GM12801 (cell line): ENCODE measurements at regions not wholly inside any gene's neighbourhood (a gene's known extent, or its start where the extent isn't known, plus 50 kb on each side); places are given as distances from the start of the nearest gene placed in this dataset.

ENCODE experiments used
- TF ChIP-seq, protein P1 (sequence below): IDR thresholded peaks from one replicate; pipeline ENCODE4 v1.5.1; 2011; ENCODE audit warnings: control low read depth; ENCODE audit not compliant: insufficient read length; ENCODE audit errors: extremely low read depth

- TF ChIP-seq, protein P1, sequence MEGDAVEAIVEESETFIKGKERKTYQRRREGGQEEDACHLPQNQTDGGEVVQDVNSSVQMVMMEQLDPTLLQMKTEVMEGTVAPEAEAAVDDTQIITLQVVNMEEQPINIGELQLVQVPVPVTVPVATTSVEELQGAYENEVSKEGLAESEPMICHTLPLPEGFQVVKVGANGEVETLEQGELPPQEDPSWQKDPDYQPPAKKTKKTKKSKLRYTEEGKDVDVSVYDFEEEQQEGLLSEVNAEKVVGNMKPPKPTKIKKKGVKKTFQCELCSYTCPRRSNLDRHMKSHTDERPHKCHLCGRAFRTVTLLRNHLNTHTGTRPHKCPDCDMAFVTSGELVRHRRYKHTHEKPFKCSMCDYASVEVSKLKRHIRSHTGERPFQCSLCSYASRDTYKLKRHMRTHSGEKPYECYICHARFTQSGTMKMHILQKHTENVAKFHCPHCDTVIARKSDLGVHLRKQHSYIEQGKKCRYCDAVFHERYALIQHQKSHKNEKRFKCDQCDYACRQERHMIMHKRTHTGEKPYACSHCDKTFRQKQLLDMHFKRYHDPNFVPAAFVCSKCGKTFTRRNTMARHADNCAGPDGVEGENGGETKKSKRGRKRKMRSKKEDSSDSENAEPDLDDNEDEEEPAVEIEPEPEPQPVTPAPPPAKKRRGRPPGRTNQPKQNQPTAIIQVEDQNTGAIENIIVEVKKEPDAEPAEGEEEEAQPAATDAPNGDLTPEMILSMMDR, result no peak
These were observed 324.3 kb upstream of the POU3F1 start for GRCh38 chr1:38370716-38371504.

GRCh38 chr1:38365242-38365641, 318.6 kb upstream of the POU3F1 start:
- TF ChIP-seq, protein P1, result no peak

DNA sequence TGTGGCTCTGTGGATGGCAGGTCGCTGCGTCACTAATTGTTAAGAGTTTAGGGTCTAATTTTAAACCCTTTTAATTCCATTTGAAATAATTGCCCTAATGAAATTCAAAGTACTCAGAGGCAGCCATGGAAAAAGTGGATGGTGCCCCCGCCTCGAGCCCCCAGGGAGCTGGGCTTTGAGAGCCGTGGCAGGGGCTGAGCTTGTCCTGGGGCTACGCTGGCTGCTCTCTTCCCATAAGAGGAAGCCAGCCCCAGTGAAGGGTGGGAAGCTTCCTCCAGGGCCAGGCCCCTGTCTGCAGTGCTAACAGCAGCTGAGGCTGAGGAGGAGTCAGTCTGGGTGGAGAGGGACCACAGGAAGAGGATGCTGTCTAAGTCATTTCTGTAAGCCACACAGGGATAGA, 315.0 kb upstream of the POU3F1 start:
- TF ChIP-seq, protein P1, result no peak

DNA sequence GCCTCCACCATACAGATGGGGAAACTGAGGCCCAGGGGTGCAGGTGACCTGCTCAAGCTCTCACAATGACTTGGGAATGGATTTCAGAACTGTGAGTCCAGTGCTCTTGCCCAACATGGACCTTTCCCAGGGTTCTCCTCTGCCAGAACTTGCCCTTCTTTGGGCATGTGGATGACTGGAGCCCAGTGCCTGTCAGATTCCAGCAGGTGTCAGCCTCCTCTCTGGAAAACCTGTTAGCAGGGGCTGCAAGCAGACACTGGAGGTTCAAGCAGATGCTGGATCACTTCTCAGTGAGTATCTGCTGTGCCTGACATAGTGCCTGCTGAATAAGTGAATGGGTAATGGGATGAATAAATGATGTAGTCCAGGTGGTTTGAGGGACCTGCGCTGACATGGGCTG, 314.2 kb upstream of the POU3F1 start:
- TF ChIP-seq, protein P1, result no peak

GRCh38 chr1:38353956-38354355, 307.4 kb upstream of the POU3F1 start:
- TF ChIP-seq, protein P1, result no peak

GRCh38 chr1:38352869-38353268, 306.3 kb upstream of the POU3F1 start:
- TF ChIP-seq, protein P1, result no peak

DNA sequence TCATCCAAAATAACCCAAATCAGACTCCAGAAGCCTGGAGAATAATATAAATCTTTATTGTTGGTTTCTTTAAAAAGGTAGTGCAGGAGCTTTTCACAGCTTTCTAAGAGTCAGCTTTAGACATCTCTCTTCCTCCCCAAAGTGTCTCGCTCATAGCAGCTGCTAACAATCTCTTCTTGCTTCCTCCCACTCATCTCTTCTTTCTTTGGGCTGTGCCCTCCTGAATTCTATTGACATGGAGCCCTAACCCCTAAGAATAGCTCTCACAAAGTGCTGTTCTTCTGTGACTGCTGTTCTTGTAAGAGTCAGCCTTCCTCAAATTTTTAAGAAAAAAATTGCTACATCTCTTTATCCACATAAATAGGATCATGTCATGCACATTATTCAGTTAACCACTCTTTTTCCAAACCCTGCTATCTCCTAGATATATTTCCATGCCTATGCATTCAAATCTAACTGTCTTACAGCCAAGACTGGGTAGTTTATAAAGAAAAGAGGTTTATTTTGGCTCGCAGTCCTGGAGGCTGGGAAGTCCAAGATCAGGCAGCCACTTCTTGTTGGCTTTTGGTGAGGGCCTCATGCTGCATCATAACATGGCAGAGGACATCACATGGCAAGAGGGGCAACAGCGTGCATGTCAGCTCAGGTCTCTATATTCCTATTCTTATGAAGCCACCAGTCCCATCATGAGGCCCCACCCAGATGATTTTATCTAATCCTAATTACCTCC, 301.0 kb upstream of the POU3F1 start:
- TF ChIP-seq, protein P1, result no peak
